K562 (cell line): ENCODE measurements at regions not wholly inside any gene's neighbourhood (a gene's known extent, or its start where the extent isn't known, plus 50 kb on each side); places are given as distances from the start of the nearest gene placed in this dataset.

Source experiments
- ATAC-seq: fragments of 200-7000 bp; cut with Tn5 transposase; 3 replicates; pipeline ENCODE4 v1.9.1; 2020; ENCODE audit warnings: moderate library complexity
- BruUV-seq: library from RNA; stranded (reverse); fragments of 400-500 nt; replicated peaks from 2 replicates; lab custom pipeline; 2021; lab: Mats Ljungman, UMichigan
- CTCF ChIA-PET: fragments of 300-600 bp; formaldehyde crosslinking; extraction: SDS; loops from one replicate; lab custom pipeline; 2021; ENCODE audit warnings: low intra/inter-chr PET ratio; lab: Yijun Ruan, JAX
- POLR2A ChIA-PET: fragments of 300-600, 350-650 bp; sonication (Branson Sonifier 250); formaldehyde crosslinking; extraction: SDS; loops from one replicate; lab custom pipeline; 2021; ENCODE audit warnings: antibody characterized with exemption, inconsistent platforms; lab: Yijun Ruan, JAX
- DNase-seq, 4 experiments: peaks; one replicate each; pipeline versions ENCODE4 v3.0.0 to v3.0.0-alpha.2; 2011 to 2018; ENCODE audit warnings: low spot score in 3 of 4, mixed read lengths in 3 of 4; ENCODE audit errors: extremely low read depth in 1 of 4
- FAIRE-seq: peaks from 2 replicates; lab custom pipeline; 2011; peaks lifted over from hg19 to GRCh38; lab: Jason Lieb, UNC
- H2AFZ ChIP-seq: 2 replicates; pipeline ENCODE4 v1.6.0; 2011; ENCODE audit warnings: low read depth, low read length, control low read depth, inconsistent platforms
- H3K27ac ChIP-seq: fragments of 200-600 bp; 3 replicates; pipeline ENCODE4 v1.8.0; 2011; ENCODE audit warnings: low read depth, mild to moderate bottlenecking, control low read depth, inconsistent platforms, low read length, moderate library complexity, mixed read lengths; ENCODE audit errors: extremely low read depth
- H3K27me3 ChIP-seq, 2 experiments: fragments of 300-600 bp in 1 of 2; 2 replicates in 1 of 2; 3 replicates in 1 of 2; pipeline versions ENCODE4 v1.6.0 to v1.8.0; 2011; ENCODE audit warnings: inconsistent platforms in 2 of 2, low read length in 2 of 2, mild to moderate bottlenecking in 1 of 2, mixed read lengths in 1 of 2, moderate library complexity in 1 of 2; ENCODE audit not compliant: control insufficient read depth in 2 of 2, insufficient read depth in 2 of 2
- H3K36me3 ChIP-seq: fragments of 300-600 bp; 3 replicates; pipeline ENCODE4 v1.8.0; 2011; ENCODE audit warnings: mild to moderate bottlenecking, low read length, inconsistent platforms; ENCODE audit not compliant: control insufficient read depth, insufficient read depth
- H3K4me1 ChIP-seq, 2 experiments: fragments of 200-600 bp in 1 of 2; replicated peaks in 1 of 2; 2 replicates in 1 of 2; 3 replicates in 1 of 2; pipeline versions ENCODE4 v1.5.1 to v1.8.0; 2011; ENCODE audit warnings: inconsistent platforms in 2 of 2, low read length in 2 of 2, mild to moderate bottlenecking in 1 of 2, mixed read lengths in 1 of 2, moderate library complexity in 1 of 2; ENCODE audit not compliant: control insufficient read depth in 2 of 2, insufficient read depth in 2 of 2
- H3K4me2 ChIP-seq: 2 replicates; pipeline ENCODE4 v1.6.1; 2011; ENCODE audit warnings: low read length, control low read depth, inconsistent platforms, mixed read lengths; ENCODE audit not compliant: insufficient read depth
- H3K4me3 ChIP-seq: fragments of 200-600 bp; sonication (generic), shearing (Covaris generic); 2 replicates; pipeline ENCODE4 v1.5.1; 2016; ENCODE audit warnings: control low read depth, inconsistent platforms
- H3K79me2 ChIP-seq: fragments of 200-600 bp; 3 replicates; pipeline ENCODE4 v1.8.0; 2011; ENCODE audit warnings: low read length, inconsistent platforms; ENCODE audit not compliant: control insufficient read depth, insufficient read depth
- H3K9ac ChIP-seq, 2 experiments: 2 replicates each; pipeline versions ENCODE4 v1.6.0 to v1.6.1; 2011; ENCODE audit warnings: low read depth in 2 of 2, low read length in 2 of 2, control low read depth in 1 of 2, inconsistent platforms in 1 of 2, mild to moderate bottlenecking in 1 of 2, mixed read lengths in 1 of 2; ENCODE audit not compliant: insufficient read depth in 1 of 2
- H3K9me1 ChIP-seq: one replicate; pipeline ENCODE4 v1.6.0; 2011; ENCODE audit warnings: inconsistent platforms, mild to moderate bottlenecking, low read length, moderate library complexity; ENCODE audit not compliant: control insufficient read depth, insufficient read depth
- H3K9me3 ChIP-seq: replicated peaks from 2 replicates; pipeline ENCODE4 v1.5.1; 2011; ENCODE audit warnings: low read depth, low read length, inconsistent platforms; ENCODE audit not compliant: control insufficient read depth, insufficient read depth
- H4K20me1 ChIP-seq: replicated peaks from 2 replicates; pipeline ENCODE4 v1.6.1; 2011; ENCODE audit warnings: low read length, inconsistent platforms, mixed read lengths; ENCODE audit not compliant: control insufficient read depth, insufficient read depth
- CHD4 ChIP-seq: fragments of 200-600 bp; sonication (generic); IDR thresholded peaks from 3 replicates; pipeline ENCODE4 v1.6.1; 2012; ENCODE audit warnings: low read depth, mild to moderate bottlenecking, mixed read lengths, low read length, inconsistent platforms; ENCODE audit not compliant: insufficient read depth, insufficient replicate concordance, poor library complexity, severe bottlenecking
- CTBP1 ChIP-seq: fragments of 450-650 bp; IDR thresholded peaks from 2 replicates; pipeline ENCODE4 v1.6.1; 2016; ENCODE audit warnings: borderline replicate concordance
- DDX20 ChIP-seq: fragments of 450-650 bp; IDR thresholded peaks from 2 replicates; pipeline ENCODE4 v1.6.1; 2016; ENCODE audit warnings: missing genetic modification characterization, low read depth, mild to moderate bottlenecking, missing compliant biosample characterization, moderate library complexity
- HOXB6 ChIP-seq: fragments of 250-450 bp; sonication (Bioruptor Pico); IDR thresholded peaks from 2 replicates; pipeline ENCODE4 v1.5.1; 2022; ENCODE audit warnings: mild to moderate bottlenecking, borderline replicate concordance
- SLC30A9 ChIP-seq: fragments of 250-450 bp; sonication (Bioruptor Pico); IDR thresholded peaks from 2 replicates; pipeline ENCODE4 v1.8.0; 2022; ENCODE audit warnings: mild to moderate bottlenecking, moderate library complexity
- TBL1XR1 ChIP-seq, 2 experiments: IDR thresholded peaks; 2 replicates each; pipeline ENCODE4 v1.6.1; 2012; ENCODE audit warnings: improper control_type of control experiment in 2 of 2, low read length in 2 of 2, mild to moderate bottlenecking in 1 of 2
- TGIF2 ChIP-seq: sonication (generic); formaldehyde crosslinking; IDR thresholded peaks from 2 replicates; pipeline ENCODE4 v1.8.1; 2022; ENCODE audit warnings: mild to moderate bottlenecking, missing genetic modification reagents, moderate library complexity
- YY1 ChIP-seq, 3 experiments: IDR thresholded peaks; 2 replicates each; pipeline ENCODE4 v1.6.1; 2011; ENCODE audit warnings: low read length in 2 of 3, mild to moderate bottlenecking in 2 of 3, moderate library complexity in 2 of 3, borderline replicate concordance in 1 of 3, control low read depth in 1 of 3, low read depth in 1 of 3; ENCODE audit not compliant: insufficient read depth in 3 of 3, insufficient replicate concordance in 2 of 3, control insufficient read depth in 1 of 3, insufficient read length in 1 of 3; ENCODE audit errors: extremely low read depth in 1 of 3
- ZZZ3 ChIP-seq: fragments of 450-650 bp; IDR thresholded peaks from 2 replicates; pipeline ENCODE4 v1.6.1; 2016; ENCODE audit warnings: antibody characterized with exemption, mild to moderate bottlenecking, moderate library complexity
- WGBS: fragments of 100-300 bp; shearing (Covaris generic); methylation state at CpG from one replicate; pipeline ENCODE4 v1.1.6; 2016; ENCODE audit warnings: low coverage, mixed read lengths; ENCODE audit not compliant: insufficient coverage; ENCODE audit errors: missing lambda C conversion rate; 5-methylcytosine and 5-hydroxymethylcytosine counted together
- in situ Hi-C: fragments of 300-500 bp; cut with MboI; formaldehyde crosslinking; loops from 4 replicates; pipeline ENCODE4 v1.15.0; 2018; ENCODE audit warnings: inconsistent platforms, mixed read lengths
- intact Hi-C: fragments of 100-400 bp; cut with micrococcal nuclease; formaldehyde crosslinking; loops from 2 replicates; pipeline ENCODE4 v1.14.2; 2022
- TF ChIP-seq, protein P1 (sequence below): fragments of 250-450 bp; sonication (Bioruptor Pico); IDR thresholded peaks from 2 replicates; pipeline ENCODE4 v1.8.0; 2022; ENCODE audit warnings: inconsistent platforms, mild to moderate bottlenecking, moderate library complexity, borderline replicate concordance

DNA sequence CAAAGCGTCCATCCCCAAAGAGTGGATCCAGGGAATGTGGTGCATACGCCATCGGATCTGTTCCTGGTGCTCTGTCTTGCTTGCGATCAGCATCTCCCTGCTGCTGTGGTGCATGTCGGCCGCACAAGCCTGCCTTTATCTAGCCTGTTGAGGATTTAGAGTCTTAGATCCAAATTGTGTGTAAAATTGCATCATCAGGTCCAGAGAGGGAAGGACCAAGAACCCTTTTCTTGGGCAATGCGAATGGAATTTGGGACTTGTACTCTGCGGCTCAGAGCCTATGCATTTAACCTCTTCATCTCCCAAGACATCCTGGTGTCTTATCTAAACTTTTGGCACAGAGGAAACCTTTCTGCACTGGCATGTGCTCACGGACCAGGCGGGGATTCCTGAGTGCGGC, 1238.7 kb downstream of the TBC1D22A start:
- Histone ChIP-seq H2AFZ (no peak overlapping the region), H3K79me2 (no peaks in the 10 kb centered on the region), H3K9me1 (no peaks in the 10 kb centered on the region), H3K27ac (no peak overlapping the region), H3K4me1 (no peaks in the 10 kb centered on the region), H3K27me3 (peaks cover 0 to 11% of the 10 kb centered on the region in 2 experiments; a peak in 1 of 5 replicates), H3K9ac (no peak overlapping the region), H3K4me3 (no peak overlapping the region), H3K36me3 (no peaks in the 10 kb centered on the region), H3K4me2 (no peak overlapping the region), H4K20me1 (no peaks in the 10 kb centered on the region), H3K9me3 (no peaks in the 10 kb centered on the region)
- DNase-seq = no peak
- FAIRE-seq = no peak
- intact Hi-C loops (no loop called here), in situ Hi-C loops (no loop called here)
- no peak for TF ChIP-seq TGIF2
- TF ChIP-seq SLC30A9 = no peak
- no peak for TF ChIP-seq CTBP1
- TF ChIP-seq ZZZ3 = no peak
- TF ChIP-seq DDX20 (tag) = no peak
- TF ChIP-seq, protein P1, sequence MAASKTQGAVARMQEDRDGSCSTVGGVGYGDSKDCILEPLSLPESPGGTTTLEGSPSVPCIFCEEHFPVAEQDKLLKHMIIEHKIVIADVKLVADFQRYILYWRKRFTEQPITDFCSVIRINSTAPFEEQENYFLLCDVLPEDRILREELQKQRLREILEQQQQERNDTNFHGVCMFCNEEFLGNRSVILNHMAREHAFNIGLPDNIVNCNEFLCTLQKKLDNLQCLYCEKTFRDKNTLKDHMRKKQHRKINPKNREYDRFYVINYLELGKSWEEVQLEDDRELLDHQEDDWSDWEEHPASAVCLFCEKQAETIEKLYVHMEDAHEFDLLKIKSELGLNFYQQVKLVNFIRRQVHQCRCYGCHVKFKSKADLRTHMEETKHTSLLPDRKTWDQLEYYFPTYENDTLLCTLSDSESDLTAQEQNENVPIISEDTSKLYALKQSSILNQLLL (CRISPR knock-in tag) = no peak
- no peak for TF ChIP-seq TBL1XR1 (IDR thresholded peaks at IDR 0.05; ENCODE audit: low read length in 2 of 2)
- no peak for TF ChIP-seq CHD4
- TF ChIP-seq YY1 (IDR thresholded peaks at IDR 0.05; ENCODE audit: borderline replicate concordance in 1 of 3, control insufficient read depth in 1 of 3, extremely low read depth in 1 of 3, insufficient read depth in 3 of 3, insufficient read length in 1 of 3, insufficient replicate concordance in 2 of 3, low read depth in 1 of 3, low read length in 2 of 3) = no peak
- TF ChIP-seq HOXB6 (CRISPR knock-in tag) = no peak
- WGBS = 1% methylated on average over 10 of the region's 11 CpGs
- no TSS peak for BruUV-seq
- ChIA-PET CTCF (no interaction called here), POLR2A (interaction anchor here (0.6 to 0.7 kb wide), 2 partner anchors 15 to 55 kb away, joined by 3 read pairs; no protein-coding TSS in a partner anchor)
- no peak for ATAC-seq
